Keratinocyte (primary cell): ENCODE measurements at regions not wholly inside any gene's neighbourhood (a gene's known extent, or its start where the extent isn't known, plus 50 kb on each side); places are given as distances from the start of the nearest gene placed in this dataset.

Experiments
- DNase-seq: peaks from one replicate; pipeline ENCODE4 v3.0.0-alpha.2; 2011; ENCODE audit warnings: low read depth, missing footprints, low spot score
- FAIRE-seq: peaks from 2 replicates; lab custom pipeline; 2011; peaks lifted over from hg19 to GRCh38; lab: Jason Lieb, UNC
- H2AFZ ChIP-seq: 2 replicates; pipeline ENCODE4 v1.6.0; 2012; ENCODE audit warnings: low read length, control low read depth, inconsistent platforms; ENCODE audit not compliant: control insufficient read depth
- H3K27ac ChIP-seq: 2 replicates; pipeline ENCODE4 v1.5.1; 2011; ENCODE audit warnings: low read length; ENCODE audit not compliant: control insufficient read depth, insufficient read depth
- H3K27me3 ChIP-seq: 3 replicates; pipeline ENCODE4 v1.6.0; 2011; ENCODE audit warnings: low read length; ENCODE audit not compliant: control insufficient read depth, insufficient read depth; ENCODE audit errors: extremely low read depth
- H3K36me3 ChIP-seq, 2 experiments: 2 replicates in 1 of 2; 3 replicates in 1 of 2; pipeline ENCODE4 v1.5.1; 2011; ENCODE audit warnings: low read length in 2 of 2, mild to moderate bottlenecking in 1 of 2; ENCODE audit not compliant: control insufficient read depth in 2 of 2, insufficient read depth in 2 of 2; ENCODE audit errors: extremely low read depth in 1 of 2
- H3K4me1 ChIP-seq: 3 replicates; pipeline ENCODE4 v1.5.1; 2011; ENCODE audit warnings: low read length; ENCODE audit not compliant: control insufficient read depth, insufficient read depth; ENCODE audit errors: extremely low read depth
- H3K4me2 ChIP-seq: 3 replicates; pipeline ENCODE4 v1.6.0; 2011; ENCODE audit warnings: low read depth, low read length; ENCODE audit not compliant: control insufficient read depth, insufficient read depth; ENCODE audit errors: extremely low read depth
- H3K4me3 ChIP-seq, 3 experiments: fragments of 200-600 bp in 1 of 3; sonication (generic) in 1 of 3; 2 replicates in 2 of 3; 3 replicates in 1 of 3; pipeline ENCODE4 v1.5.1; 2011 to 2016; ENCODE audit warnings: low read length in 3 of 3, mild to moderate bottlenecking in 3 of 3, control low read depth in 2 of 3, inconsistent platforms in 1 of 3, low read depth in 1 of 3, mixed read lengths in 1 of 3, mixed run types in 1 of 3, moderate library complexity in 1 of 3; ENCODE audit not compliant: control insufficient read depth in 2 of 3, insufficient read depth in 2 of 3; ENCODE audit errors: extremely low read depth in 1 of 3
- H3K79me2 ChIP-seq: 2 replicates; pipeline ENCODE4 v1.6.0; 2012; ENCODE audit warnings: low read length; ENCODE audit not compliant: control insufficient read depth, insufficient read depth
- H3K9ac ChIP-seq: 3 replicates; pipeline ENCODE4 v1.6.0; 2011; ENCODE audit warnings: low read length; ENCODE audit not compliant: control insufficient read depth, insufficient read depth; ENCODE audit errors: extremely low read depth
- H3K9me1 ChIP-seq: 3 replicates; pipeline ENCODE4 v1.6.0; 2011; ENCODE audit warnings: low read length; ENCODE audit not compliant: control insufficient read depth, insufficient read depth; ENCODE audit errors: extremely low read depth
- H3K9me3 ChIP-seq: 2 replicates; pipeline ENCODE4 v1.5.1; 2012; ENCODE audit warnings: low read depth, low read length; ENCODE audit not compliant: control insufficient read depth
- H4K20me1 ChIP-seq: 3 replicates; pipeline ENCODE4 v1.6.0; 2011; ENCODE audit warnings: low read length; ENCODE audit not compliant: control insufficient read depth, insufficient read depth; ENCODE audit errors: extremely low read depth
- EZH2 ChIP-seq: IDR thresholded peaks from one replicate; pipeline ENCODE4 v1.6.1; 2012; ENCODE audit warnings: inconsistent platforms, mild to moderate bottlenecking, low read length, moderate library complexity
- dilution Hi-C: fragments of 300-500 bp; cut with MboI; formaldehyde crosslinking; loops from one replicate; pipeline ENCODE4 v1.7.0; 2020; ENCODE audit warnings: low sequenced_read_pairs; ENCODE audit not compliant: extremely low pct_ligation_motif_present
- TF ChIP-seq, protein P1 (sequence below), 3 experiments: IDR thresholded peaks in 1 of 3; conservative IDR thresholded peaks in 1 of 3; optimal IDR thresholded peaks in 1 of 3; 2 replicates in 2 of 3; 3 replicates in 1 of 3; pipeline versions ENCODE3 to v1.5.1; 2011; ENCODE audit warnings: low read length in 3 of 3, mild to moderate bottlenecking in 3 of 3, moderate library complexity in 2 of 3, control low read depth in 1 of 3, inconsistent platforms in 1 of 3; ENCODE audit not compliant: insufficient read depth in 2 of 3; ENCODE audit errors: extremely low read depth in 1 of 3

- no peaks in the 10 kb centered on the region for H4K20me1 ChIP-seq
- dilution Hi-C loops = no loop called here
- DNase-seq = no peak
- H3K27me3 ChIP-seq = no peaks in the 10 kb centered on the region
- no peaks in the 10 kb centered on the region for H3K79me2 ChIP-seq
- H2AFZ ChIP-seq = no peak overlapping the region
- H3K27ac ChIP-seq = no peak overlapping the region
- no peaks in the 10 kb centered on the region for H3K9me1 ChIP-seq
- TF ChIP-seq EZH2 = no peak
- TF ChIP-seq, protein P1, sequence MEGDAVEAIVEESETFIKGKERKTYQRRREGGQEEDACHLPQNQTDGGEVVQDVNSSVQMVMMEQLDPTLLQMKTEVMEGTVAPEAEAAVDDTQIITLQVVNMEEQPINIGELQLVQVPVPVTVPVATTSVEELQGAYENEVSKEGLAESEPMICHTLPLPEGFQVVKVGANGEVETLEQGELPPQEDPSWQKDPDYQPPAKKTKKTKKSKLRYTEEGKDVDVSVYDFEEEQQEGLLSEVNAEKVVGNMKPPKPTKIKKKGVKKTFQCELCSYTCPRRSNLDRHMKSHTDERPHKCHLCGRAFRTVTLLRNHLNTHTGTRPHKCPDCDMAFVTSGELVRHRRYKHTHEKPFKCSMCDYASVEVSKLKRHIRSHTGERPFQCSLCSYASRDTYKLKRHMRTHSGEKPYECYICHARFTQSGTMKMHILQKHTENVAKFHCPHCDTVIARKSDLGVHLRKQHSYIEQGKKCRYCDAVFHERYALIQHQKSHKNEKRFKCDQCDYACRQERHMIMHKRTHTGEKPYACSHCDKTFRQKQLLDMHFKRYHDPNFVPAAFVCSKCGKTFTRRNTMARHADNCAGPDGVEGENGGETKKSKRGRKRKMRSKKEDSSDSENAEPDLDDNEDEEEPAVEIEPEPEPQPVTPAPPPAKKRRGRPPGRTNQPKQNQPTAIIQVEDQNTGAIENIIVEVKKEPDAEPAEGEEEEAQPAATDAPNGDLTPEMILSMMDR (optimal IDR thresholded peaks at IDR 0.05 in 1 of 3, IDR thresholded peaks at IDR 0.05 in 1 of 3, conservative IDR thresholded peaks at IDR 0.05 in 1 of 3; ENCODE audit: extremely low read depth in 1 of 3, insufficient read depth in 2 of 3, low read length in 3 of 3) = no peak
- no peak overlapping the region for H3K9ac ChIP-seq
- H3K4me1 ChIP-seq = no peaks in the 10 kb centered on the region
- no peaks in the 10 kb centered on the region for H3K36me3 ChIP-seq
- H3K4me3 ChIP-seq = no peak overlapping the region
- H3K4me2 ChIP-seq = no peak overlapping the region
- FAIRE-seq = no peak
- H3K9me3 ChIP-seq = no peaks in the 10 kb centered on the region
Measured at GRCh38 chr12:114512351-114512750, 106.4 kb upstream of the TBX5 start.

- no peaks in the 10 kb centered on the region for H3K9me1 ChIP-seq
- no peaks in the 10 kb centered on the region for H3K79me2 ChIP-seq
- DNase-seq (peak; percentile 17), FAIRE-seq (peak; percentile 44)
- no peak overlapping the region for H3K4me2 ChIP-seq
- dilution Hi-C loops = no loop called here
- H3K9ac ChIP-seq = no peak overlapping the region
- H3K4me3 ChIP-seq = no peak overlapping the region
- H4K20me1 ChIP-seq = no peaks in the 10 kb centered on the region
- H3K27me3 ChIP-seq = no peaks in the 10 kb centered on the region
- TF ChIP-seq, protein P1 (optimal IDR thresholded peaks at IDR 0.05 in 1 of 3, IDR thresholded peaks at IDR 0.05 in 1 of 3, conservative IDR thresholded peaks at IDR 0.05 in 1 of 3; ENCODE audit: extremely low read depth in 1 of 3, insufficient read depth in 2 of 3, low read length in 3 of 3) = peak; percentile 71 to 82 (median 80)
- TF ChIP-seq EZH2 = no peak
- no peaks in the 10 kb centered on the region for H3K4me1 ChIP-seq
- H3K36me3 ChIP-seq = no peaks in the 10 kb centered on the region
- H3K27ac ChIP-seq = no peak overlapping the region
- no peaks in the 10 kb centered on the region for H3K9me3 ChIP-seq
- H2AFZ ChIP-seq = no peak overlapping the region
Measured at GRCh38 chr12:114508529-114509129, 102.7 kb upstream of the TBX5 start.
